ENCODE measurements at regions not wholly inside any gene's neighbourhood (a gene's known extent, or its start where the extent isn't known, plus 50 kb on each side); places are given as distances from the start of the nearest gene placed in this dataset.

DNA sequence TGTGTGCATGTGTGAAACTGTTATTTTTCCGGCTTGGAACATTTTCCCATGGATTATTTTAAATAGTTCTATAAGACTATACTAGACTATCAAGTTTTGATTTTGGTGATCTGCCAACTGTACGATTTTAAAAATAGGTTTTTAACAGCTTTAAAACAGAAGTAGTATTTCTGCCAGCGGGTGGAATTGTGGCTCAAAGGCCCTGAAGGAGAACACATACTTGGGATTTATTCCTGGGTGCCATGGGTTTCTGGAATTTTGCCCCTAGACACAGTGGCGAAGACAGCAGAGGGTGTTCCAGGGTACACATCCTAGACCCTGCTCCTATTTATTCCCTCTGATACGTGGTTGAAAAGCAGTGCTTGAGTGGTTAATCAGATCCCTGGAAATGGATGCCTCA is 81.7 kb upstream of the IPO9 start:
- TF ChIP-seq, protein P1, sequence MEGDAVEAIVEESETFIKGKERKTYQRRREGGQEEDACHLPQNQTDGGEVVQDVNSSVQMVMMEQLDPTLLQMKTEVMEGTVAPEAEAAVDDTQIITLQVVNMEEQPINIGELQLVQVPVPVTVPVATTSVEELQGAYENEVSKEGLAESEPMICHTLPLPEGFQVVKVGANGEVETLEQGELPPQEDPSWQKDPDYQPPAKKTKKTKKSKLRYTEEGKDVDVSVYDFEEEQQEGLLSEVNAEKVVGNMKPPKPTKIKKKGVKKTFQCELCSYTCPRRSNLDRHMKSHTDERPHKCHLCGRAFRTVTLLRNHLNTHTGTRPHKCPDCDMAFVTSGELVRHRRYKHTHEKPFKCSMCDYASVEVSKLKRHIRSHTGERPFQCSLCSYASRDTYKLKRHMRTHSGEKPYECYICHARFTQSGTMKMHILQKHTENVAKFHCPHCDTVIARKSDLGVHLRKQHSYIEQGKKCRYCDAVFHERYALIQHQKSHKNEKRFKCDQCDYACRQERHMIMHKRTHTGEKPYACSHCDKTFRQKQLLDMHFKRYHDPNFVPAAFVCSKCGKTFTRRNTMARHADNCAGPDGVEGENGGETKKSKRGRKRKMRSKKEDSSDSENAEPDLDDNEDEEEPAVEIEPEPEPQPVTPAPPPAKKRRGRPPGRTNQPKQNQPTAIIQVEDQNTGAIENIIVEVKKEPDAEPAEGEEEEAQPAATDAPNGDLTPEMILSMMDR (conservative IDR thresholded peaks at IDR 0.05; ENCODE audit: low read depth, low read length), result no peak
- no peak for TF ChIP-seq EZH2 (IDR thresholded peaks at IDR 0.05; ENCODE audit: borderline replicate concordance, low read depth, low read length, poor library complexity, severe bottlenecking)
